RWPE2 (cell line): ENCODE measurements at regions not wholly inside any gene's neighbourhood (a gene's known extent, or its start where the extent isn't known, plus 50 kb on each side); places are given as distances from the start of the nearest gene placed in this dataset.
"Not testable (repeated sequence)": the region's sequence is repeated elsewhere in the genome, so short reads cannot be mapped to it uniquely, and the experiment has no call there.

Source experiments
- ATAC-seq: fragments of 200-7000 bp; cut with Tn5 transposase; 3 replicates; pipeline ENCODE4 v1.9.1; 2021; ENCODE audit warnings: low read depth
- DNase-seq: peaks from one replicate; pipeline ENCODE4 v3.0.0-alpha.2; 2020; ENCODE audit warnings: low spot score
- H3K27ac ChIP-seq: fragments of 450-650 bp; 2 replicates; pipeline ENCODE4 v1.5.1; 2017; ENCODE audit warnings: mild to moderate bottlenecking; ENCODE audit not compliant: poor library complexity, severe bottlenecking
- H3K27me3 ChIP-seq: fragments of 250-450 bp; sonication (Bioruptor Pico); 2 replicates; pipeline ENCODE4 v1.5.1; 2021; ENCODE audit warnings: mild to moderate bottlenecking, moderate library complexity; ENCODE audit not compliant: insufficient read depth, poor library complexity, severe bottlenecking
- H3K36me3 ChIP-seq: fragments of 250-450 bp; sonication (Bioruptor Pico); 2 replicates; pipeline ENCODE4 v1.5.1; 2020; ENCODE audit warnings: low read depth, mild to moderate bottlenecking, moderate library complexity
- H3K4me1 ChIP-seq: fragments of 250-450 bp; sonication (Bioruptor Pico); 2 replicates; pipeline ENCODE4 v1.5.1; 2021; ENCODE audit warnings: mild to moderate bottlenecking, moderate library complexity; ENCODE audit not compliant: insufficient read depth, poor library complexity, severe bottlenecking
- H3K4me3 ChIP-seq: fragments of 250-450 bp; sonication (Bioruptor Pico); 2 replicates; pipeline ENCODE4 v1.5.1; 2021; ENCODE audit warnings: mild to moderate bottlenecking, moderate library complexity; ENCODE audit not compliant: severe bottlenecking
- H3K9me3 ChIP-seq: fragments of 250-450 bp; sonication (Bioruptor Pico); 2 replicates; pipeline ENCODE4 v1.5.1; 2021; ENCODE audit warnings: mild to moderate bottlenecking, moderate library complexity; ENCODE audit not compliant: severe bottlenecking
- TF ChIP-seq, protein P1 (sequence below): fragments of 450-650 bp; IDR thresholded peaks from one replicate; pipeline ENCODE4 v1.5.1; 2017; ENCODE audit warnings: mild to moderate bottlenecking, moderate library complexity; ENCODE audit not compliant: poor library complexity, severe bottlenecking

DNA sequence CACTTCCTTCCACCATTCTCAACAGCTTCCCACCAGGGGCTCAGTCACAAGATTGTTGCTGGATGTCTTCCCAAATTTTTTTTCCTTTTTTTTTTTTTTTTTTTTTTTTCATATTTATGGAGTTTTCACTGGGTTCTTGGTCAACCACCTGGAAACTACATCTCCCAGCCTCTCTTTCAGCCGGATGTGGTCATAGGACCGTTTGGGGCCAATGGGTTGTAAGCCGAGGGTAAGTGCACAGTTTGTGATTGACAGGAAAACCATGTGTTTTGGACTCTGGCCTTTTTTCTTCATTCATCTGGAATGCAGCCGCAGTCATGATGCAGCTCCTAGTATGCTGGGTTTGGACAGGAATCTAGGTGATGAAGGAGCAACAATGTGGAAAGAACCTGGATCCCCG lies 337.1 kb upstream of the FOXK1 start:
- Histone ChIP-seq H3K27ac (no peak overlapping the region), H3K4me1 (no peaks in the 10 kb centered on the region), H3K9me3 (no peaks in the 10 kb centered on the region), H3K36me3 (no peaks in the 10 kb centered on the region), H3K4me3 (no peak overlapping the region), H3K27me3 (no peaks in the 10 kb centered on the region)
- DNase-seq (no peak), ATAC-seq (peak; percentile 46; the same call in 1 of the 3 replicates)
- TF ChIP-seq, protein P1, sequence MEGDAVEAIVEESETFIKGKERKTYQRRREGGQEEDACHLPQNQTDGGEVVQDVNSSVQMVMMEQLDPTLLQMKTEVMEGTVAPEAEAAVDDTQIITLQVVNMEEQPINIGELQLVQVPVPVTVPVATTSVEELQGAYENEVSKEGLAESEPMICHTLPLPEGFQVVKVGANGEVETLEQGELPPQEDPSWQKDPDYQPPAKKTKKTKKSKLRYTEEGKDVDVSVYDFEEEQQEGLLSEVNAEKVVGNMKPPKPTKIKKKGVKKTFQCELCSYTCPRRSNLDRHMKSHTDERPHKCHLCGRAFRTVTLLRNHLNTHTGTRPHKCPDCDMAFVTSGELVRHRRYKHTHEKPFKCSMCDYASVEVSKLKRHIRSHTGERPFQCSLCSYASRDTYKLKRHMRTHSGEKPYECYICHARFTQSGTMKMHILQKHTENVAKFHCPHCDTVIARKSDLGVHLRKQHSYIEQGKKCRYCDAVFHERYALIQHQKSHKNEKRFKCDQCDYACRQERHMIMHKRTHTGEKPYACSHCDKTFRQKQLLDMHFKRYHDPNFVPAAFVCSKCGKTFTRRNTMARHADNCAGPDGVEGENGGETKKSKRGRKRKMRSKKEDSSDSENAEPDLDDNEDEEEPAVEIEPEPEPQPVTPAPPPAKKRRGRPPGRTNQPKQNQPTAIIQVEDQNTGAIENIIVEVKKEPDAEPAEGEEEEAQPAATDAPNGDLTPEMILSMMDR = no peak

DNA sequence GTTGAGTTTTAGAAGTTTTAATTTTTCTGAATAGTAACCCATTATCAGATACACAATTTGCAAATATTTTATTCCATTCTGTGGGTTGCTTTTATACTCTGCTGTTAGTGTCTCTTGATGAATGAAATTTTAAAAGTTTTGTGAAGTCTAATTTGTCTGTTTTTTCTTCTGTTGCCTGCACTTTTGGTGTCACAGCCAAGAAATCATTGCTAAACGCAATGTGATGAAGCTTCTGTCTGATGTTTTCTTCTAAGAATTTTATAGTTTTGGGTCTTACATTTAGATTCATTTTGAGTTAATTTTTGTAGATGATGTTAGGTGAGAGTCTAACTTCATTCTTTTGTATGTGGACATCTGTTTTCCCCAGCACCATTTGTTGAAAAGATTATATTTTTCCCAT lies 330.0 kb upstream of the FOXK1 start:
- TF ChIP-seq, protein P1 = no peak
- H3K36me3 ChIP-seq = no peaks in the 10 kb centered on the region

DNA sequence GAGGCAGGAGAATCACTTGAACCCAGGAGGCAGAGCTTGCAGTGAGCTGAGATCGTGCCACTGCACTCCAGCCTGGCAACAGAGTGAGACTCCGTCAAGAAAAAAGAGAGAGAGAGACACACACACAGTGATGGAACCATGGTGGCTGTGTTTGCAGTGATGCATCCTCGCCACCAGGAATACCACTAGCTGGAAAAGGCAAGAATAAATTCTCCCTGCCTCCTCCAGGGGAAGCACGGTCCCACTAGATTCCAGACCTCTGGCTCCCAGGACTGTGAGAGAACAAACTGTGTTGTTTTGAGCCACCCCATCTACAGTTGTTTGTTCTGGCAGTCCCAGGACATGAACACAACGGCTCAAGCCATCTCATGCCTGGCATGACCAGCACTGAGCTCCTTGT lies 320.3 kb upstream of the FOXK1 start:
- no peaks in the 10 kb centered on the region for H3K4me1 ChIP-seq
- no peak for ATAC-seq
- H3K27me3 ChIP-seq = no peaks in the 10 kb centered on the region
- H3K27ac ChIP-seq = no peak overlapping the region
- no peaks in the 10 kb centered on the region for H3K9me3 ChIP-seq
- H3K36me3 ChIP-seq = no peaks in the 10 kb centered on the region
- TF ChIP-seq, protein P1 = no peak
- H3K4me3 ChIP-seq = no peak overlapping the region
- no peak for DNase-seq

More for the DNA sequence above, 330.0 kb upstream of the FOXK1 start:
- Histone ChIP-seq H3K27me3 (no peaks in the 10 kb centered on the region), H3K27ac (no peak overlapping the region), H3K4me3 (no peak overlapping the region), H3K9me3 (peaks cover 2% of the 10 kb centered on the region), H3K4me1 (no peaks in the 10 kb centered on the region)
- ATAC-seq (no peak), DNase-seq (no peak)

DNA sequence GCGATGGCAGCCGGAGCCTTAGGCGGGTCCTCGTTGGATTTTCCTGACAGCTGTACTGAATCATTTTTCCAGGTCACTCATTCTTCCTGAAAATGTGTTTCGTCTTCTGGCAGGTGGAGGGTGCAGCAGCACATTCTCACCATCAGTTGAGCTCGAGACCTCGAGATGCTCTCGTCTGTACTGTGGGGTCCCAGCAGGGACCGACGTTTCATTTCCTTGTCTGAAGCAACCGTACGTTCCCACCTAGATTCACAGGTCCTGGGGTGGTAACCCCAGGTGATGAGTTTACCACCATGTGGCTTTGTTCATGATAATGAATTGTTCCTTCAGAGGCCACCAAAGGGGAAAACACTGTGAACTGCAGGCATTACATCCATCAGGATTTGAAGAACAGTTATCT lies 298.5 kb upstream of the FOXK1 start:
- DNase-seq (no peak), ATAC-seq (no peak)
- Histone ChIP-seq H3K27me3 (no peaks in the 10 kb centered on the region), H3K4me1 (no peaks in the 10 kb centered on the region), H3K36me3 (no peaks in the 10 kb centered on the region), H3K27ac (no peak overlapping the region), H3K9me3 (no peaks in the 10 kb centered on the region), H3K4me3 (no peak overlapping the region)
- TF ChIP-seq, protein P1 = no peak

DNA sequence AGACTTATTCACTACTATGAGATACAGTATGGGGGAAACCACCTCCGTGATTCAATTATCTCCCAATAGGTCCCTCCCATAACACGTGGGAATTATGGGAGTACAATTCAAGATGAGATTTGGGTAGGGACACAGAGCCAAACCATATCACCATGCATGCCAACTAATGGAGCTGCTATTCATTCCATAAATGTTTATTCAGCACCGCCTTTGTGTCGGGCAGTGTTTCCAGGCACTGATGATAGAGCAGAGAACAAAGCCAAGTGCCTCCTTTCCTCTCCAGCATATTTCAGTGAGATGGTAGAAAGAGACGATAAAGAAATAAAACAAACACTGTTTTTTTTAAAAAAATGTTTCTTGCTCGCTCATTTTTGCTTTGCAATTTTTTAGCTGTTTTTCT lies 295.9 kb upstream of the FOXK1 start:
- Histone ChIP-seq H3K9me3 (no peaks in the 10 kb centered on the region), H3K27ac (no peak overlapping the region), H3K4me1 (no peaks in the 10 kb centered on the region), H3K36me3 (no peaks in the 10 kb centered on the region), H3K27me3 (no peaks in the 10 kb centered on the region), H3K4me3 (no peak overlapping the region)
- ATAC-seq (no peak), DNase-seq (no peak)
- TF ChIP-seq, protein P1 = no peak

DNA sequence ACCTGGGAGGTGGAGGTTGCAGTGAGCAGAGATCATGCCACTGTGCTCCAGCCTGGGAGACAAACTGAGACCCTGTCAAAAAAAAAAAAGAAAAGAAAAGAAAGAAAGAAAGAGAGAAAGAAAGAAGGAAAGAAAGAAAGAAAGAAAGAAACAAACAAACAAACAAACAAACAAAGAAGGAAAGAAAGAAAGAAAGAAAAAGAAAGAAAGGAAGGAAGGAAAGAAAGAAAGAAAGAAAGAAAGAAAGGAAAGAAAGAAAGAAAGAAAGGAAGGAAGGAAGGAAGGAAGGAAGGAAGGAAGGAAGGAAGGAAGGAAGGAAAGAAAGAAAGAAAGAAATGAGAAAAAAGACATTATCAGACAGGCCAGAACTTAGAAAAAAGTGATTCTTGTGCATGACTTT lies 291.0 kb upstream of the FOXK1 start:
- not testable (repeated sequence) for H3K9me3 ChIP-seq, H3K36me3 ChIP-seq, H3K27ac ChIP-seq, DNase-seq, ATAC-seq, H3K27me3 ChIP-seq, H3K4me1 ChIP-seq, H3K4me3 ChIP-seq
